ENCODE measurements at regions not wholly inside any gene's neighbourhood (a gene's known extent, or its start where the extent isn't known, plus 50 kb on each side); places are given as distances from the start of the nearest gene placed in this dataset.
A peak's percentile ranks its signal among the peaks of the same experiment; 100 is the strongest.

GRCh38 chr17:77869665-77870132 is 88.8 kb upstream of the TNRC6C start:
- Histone ChIP-seq H3K27me3 (no peaks in the 10 kb centered on the region), H3K4me1 (peaks cover 0 to 35% (median 9%) of the 10 kb centered on the region in 9 donors), H3K36me3 (no peaks in the 10 kb centered on the region), H3K27ac (peak overlapping the region in 1 of 10 donors; percentile 74), H3K4me3 (peak overlapping the region in 1 of 10 donors; percentile 14), H3K9me3 (no peaks in the 10 kb centered on the region)
- ATAC-seq, result peak in 2 of 8 donors; percentile 18 to 19
- intact Hi-C loops (cut with DNase I), result loop anchor here in 1 of 10 donors (5.0 kb wide), 1 partner anchor 1392 kb away; no protein-coding TSS in a partner anchor
- TF ChIP-seq CTCF (IDR thresholded peaks at IDR 0.05), result no peak
- WGBS, 2 donors, result 73 to 78% methylated on average over 10 of the region's 10 CpGs
- DNase-seq, result peak in 1 of 2 donors; percentile 14

GRCh38 chr17:77872199-77872598 is 86.3 kb upstream of the TNRC6C start:
- Histone ChIP-seq H3K4me3 (peak overlapping the region in 1 of 10 donors; percentile 2), H3K9me3 (peaks cover 0 to 14% (median 4%) of the 10 kb centered on the region in 11 donors), H3K36me3 (no peaks in the 10 kb centered on the region), H3K27me3 (no peaks in the 10 kb centered on the region), H3K4me1 (peaks cover 0 to 37% (median 0%) of the 10 kb centered on the region in 9 donors), H3K27ac (peak overlapping the region in 1 of 10 donors; percentile 74)
- DNase-seq (no peak), ATAC-seq (no peak)
- no peak for TF ChIP-seq CTCF (IDR thresholded peaks at IDR 0.05)
- intact Hi-C loops (cut with DNase I), result no loop called here
- WGBS, 2 donors, result 57 to 67% methylated on average over 11 of the region's 11 CpGs

- WGBS, 2 donors, result 86 to 89% methylated on average over 28 of the region's 28 CpGs
- no peak for DNase-seq
- no peak for ATAC-seq
These were observed 85.6 kb upstream of the TNRC6C start for GRCh38 chr17:77872714-77873499.

More at GRCh38 chr17:77872714-77873499, 85.6 kb upstream of the TNRC6C start:
- Histone ChIP-seq H3K27ac (peak overlapping the region in 1 of 10 donors; percentile 74), H3K9me3 (peaks cover 0 to 14% (median 4%) of the 10 kb centered on the region in 11 donors), H3K4me3 (peak overlapping the region in 1 of 10 donors; percentile 2), H3K4me1 (peaks cover 0 to 36% (median 0%) of the 10 kb centered on the region in 9 donors), H3K27me3 (no peaks in the 10 kb centered on the region), H3K36me3 (no peaks in the 10 kb centered on the region)
- intact Hi-C loops (cut with DNase I), result no loop called here
- TF ChIP-seq CTCF (IDR thresholded peaks at IDR 0.05), result no peak
